ENCODE measurements at regions not wholly inside any gene's neighbourhood (a gene's known extent, or its start where the extent isn't known, plus 50 kb on each side); places are given as distances from the start of the nearest gene placed in this dataset.

DNA sequence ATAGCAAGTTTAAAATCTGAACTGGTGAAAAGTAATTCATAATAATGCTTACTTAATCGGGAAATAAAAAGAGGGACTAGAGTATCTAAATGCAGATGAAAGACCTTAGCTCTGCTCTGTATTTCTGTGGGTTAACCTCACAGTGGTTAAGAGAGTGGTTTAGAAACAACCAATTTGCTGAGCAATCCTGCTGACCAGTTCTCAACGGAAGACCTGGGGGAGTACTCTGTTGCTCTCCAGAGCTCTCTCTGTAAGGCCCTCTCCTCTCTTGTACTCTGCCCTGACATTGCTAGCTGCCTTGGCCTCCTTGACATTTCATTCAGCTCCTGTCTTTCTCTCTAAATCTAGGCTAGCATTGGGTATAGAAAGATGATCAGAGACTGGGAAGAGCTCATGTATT, 1186.6 kb upstream of the SEMA6A start:
- TF ChIP-seq, protein P1, sequence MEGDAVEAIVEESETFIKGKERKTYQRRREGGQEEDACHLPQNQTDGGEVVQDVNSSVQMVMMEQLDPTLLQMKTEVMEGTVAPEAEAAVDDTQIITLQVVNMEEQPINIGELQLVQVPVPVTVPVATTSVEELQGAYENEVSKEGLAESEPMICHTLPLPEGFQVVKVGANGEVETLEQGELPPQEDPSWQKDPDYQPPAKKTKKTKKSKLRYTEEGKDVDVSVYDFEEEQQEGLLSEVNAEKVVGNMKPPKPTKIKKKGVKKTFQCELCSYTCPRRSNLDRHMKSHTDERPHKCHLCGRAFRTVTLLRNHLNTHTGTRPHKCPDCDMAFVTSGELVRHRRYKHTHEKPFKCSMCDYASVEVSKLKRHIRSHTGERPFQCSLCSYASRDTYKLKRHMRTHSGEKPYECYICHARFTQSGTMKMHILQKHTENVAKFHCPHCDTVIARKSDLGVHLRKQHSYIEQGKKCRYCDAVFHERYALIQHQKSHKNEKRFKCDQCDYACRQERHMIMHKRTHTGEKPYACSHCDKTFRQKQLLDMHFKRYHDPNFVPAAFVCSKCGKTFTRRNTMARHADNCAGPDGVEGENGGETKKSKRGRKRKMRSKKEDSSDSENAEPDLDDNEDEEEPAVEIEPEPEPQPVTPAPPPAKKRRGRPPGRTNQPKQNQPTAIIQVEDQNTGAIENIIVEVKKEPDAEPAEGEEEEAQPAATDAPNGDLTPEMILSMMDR (IDR thresholded peaks at IDR 0.05; ENCODE audit: poor library complexity, severe bottlenecking), result no peak
- TF ChIP-seq, protein P2, sequence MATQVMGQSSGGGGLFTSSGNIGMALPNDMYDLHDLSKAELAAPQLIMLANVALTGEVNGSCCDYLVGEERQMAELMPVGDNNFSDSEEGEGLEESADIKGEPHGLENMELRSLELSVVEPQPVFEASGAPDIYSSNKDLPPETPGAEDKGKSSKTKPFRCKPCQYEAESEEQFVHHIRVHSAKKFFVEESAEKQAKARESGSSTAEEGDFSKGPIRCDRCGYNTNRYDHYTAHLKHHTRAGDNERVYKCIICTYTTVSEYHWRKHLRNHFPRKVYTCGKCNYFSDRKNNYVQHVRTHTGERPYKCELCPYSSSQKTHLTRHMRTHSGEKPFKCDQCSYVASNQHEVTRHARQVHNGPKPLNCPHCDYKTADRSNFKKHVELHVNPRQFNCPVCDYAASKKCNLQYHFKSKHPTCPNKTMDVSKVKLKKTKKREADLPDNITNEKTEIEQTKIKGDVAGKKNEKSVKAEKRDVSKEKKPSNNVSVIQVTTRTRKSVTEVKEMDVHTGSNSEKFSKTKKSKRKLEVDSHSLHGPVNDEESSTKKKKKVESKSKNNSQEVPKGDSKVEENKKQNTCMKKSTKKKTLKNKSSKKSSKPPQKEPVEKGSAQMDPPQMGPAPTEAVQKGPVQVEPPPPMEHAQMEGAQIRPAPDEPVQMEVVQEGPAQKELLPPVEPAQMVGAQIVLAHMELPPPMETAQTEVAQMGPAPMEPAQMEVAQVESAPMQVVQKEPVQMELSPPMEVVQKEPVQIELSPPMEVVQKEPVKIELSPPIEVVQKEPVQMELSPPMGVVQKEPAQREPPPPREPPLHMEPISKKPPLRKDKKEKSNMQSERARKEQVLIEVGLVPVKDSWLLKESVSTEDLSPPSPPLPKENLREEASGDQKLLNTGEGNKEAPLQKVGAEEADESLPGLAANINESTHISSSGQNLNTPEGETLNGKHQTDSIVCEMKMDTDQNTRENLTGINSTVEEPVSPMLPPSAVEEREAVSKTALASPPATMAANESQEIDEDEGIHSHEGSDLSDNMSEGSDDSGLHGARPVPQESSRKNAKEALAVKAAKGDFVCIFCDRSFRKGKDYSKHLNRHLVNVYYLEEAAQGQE (IDR thresholded peaks at IDR 0.05; ENCODE audit: borderline replicate concordance), result no peak
- no peak for TF ChIP-seq EZH2 (IDR thresholded peaks at IDR 0.05; ENCODE audit: borderline replicate concordance, insufficient read depth, low read length, poor library complexity, severe bottlenecking)
- no peak for TF ChIP-seq MXI1 (conservative IDR thresholded peaks at IDR 0.05; ENCODE audit: poor library complexity, severe bottlenecking)
- TF ChIP-seq EP300 (conservative IDR thresholded peaks at IDR 0.05; ENCODE audit: poor library complexity, severe bottlenecking), result no peak
- no peak for TF ChIP-seq POLR2AphosphoS5 (IDR thresholded peaks at IDR 0.05)
- no peak for TF ChIP-seq RAD21 (conservative IDR thresholded peaks at IDR 0.05)
